ENCODE measurements at regions not wholly inside any gene's neighbourhood (a gene's known extent, or its start where the extent isn't known, plus 50 kb on each side); places are given as distances from the start of the nearest gene placed in this dataset.
A peak's percentile ranks its signal among the peaks of the same experiment; 100 is the strongest.

DNA sequence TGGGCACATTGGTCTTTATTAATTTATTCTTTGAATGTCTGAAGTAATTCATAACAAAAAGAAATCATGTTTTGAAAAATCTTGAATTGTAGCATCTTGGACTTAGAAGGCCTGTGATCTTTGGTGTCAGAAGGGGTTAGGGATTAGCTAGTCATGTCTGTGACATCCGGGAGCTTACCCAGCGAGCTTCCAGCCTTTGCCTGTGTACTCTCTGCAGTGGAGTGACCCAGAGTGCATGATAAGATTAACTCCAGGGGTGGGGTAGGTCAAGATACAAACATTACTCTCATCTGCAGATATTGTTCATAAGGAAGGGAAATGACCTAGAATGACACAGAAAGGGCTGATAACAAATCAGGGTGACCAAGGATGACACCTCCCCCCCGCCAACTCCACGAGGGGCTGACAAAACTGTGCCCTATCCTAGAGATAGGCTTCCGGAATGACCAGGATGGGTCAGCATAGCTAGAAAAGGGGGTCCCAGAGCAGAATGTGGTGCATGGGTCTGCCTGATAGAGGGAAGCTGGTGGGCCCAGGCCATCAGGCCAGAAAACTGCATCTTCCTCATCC lies 56.6 kb upstream of the BLCAP start:
- peaks cover 5% of the 10 kb centered on the region; the same call in 1 of the 2 replicates for H3K9me3 ChIP-seq
- CTCF ChIA-PET, result interaction anchor here (0.9 kb wide), 1 partner anchor 90 kb away, joined by 3 read pairs; no protein-coding TSS in a partner anchor
- no TSS peak for BruUV-seq (replicated peaks)
- H3K27ac Mint-ChIP-seq (ENCODE audit: unreplicated experiment), result no peak overlapping the region
- H3K36me3 ChIP-seq (ENCODE audit: control insufficient read depth, insufficient read depth, low read length), result no peaks in the 10 kb centered on the region
- H3K9me3 Mint-ChIP-seq (ENCODE audit: unreplicated experiment), result peaks cover 11% of the 10 kb centered on the region
- H3K27me3 Mint-ChIP-seq (ENCODE audit: insufficient read depth, unreplicated experiment), result peaks cover 15% of the 10 kb centered on the region
- POLR2A ChIA-PET, result no interaction called here
- no peaks in the 10 kb centered on the region for H3K4me1 Mint-ChIP-seq (ENCODE audit: low read depth, unreplicated experiment)
- DNase-seq, result no peak
- intact Hi-C loops (cut with micrococcal nuclease; ENCODE audit: unreplicated experiment), result no loop called here
- 0 out of 2 replicates have a peak, but pooled peaks cover 1% of the 10 kb centered on the region for H3K27me3 ChIP-seq (replicated peaks; ENCODE audit: control insufficient read depth, insufficient read depth, low read length)
- H3K4me3 ChIP-seq (ENCODE audit: low read depth, low read length), result no peak overlapping the region
- no peaks in the 10 kb centered on the region for H3K36me3 Mint-ChIP-seq (ENCODE audit: insufficient read depth, unreplicated experiment)
- TF ChIP-seq, protein P1, sequence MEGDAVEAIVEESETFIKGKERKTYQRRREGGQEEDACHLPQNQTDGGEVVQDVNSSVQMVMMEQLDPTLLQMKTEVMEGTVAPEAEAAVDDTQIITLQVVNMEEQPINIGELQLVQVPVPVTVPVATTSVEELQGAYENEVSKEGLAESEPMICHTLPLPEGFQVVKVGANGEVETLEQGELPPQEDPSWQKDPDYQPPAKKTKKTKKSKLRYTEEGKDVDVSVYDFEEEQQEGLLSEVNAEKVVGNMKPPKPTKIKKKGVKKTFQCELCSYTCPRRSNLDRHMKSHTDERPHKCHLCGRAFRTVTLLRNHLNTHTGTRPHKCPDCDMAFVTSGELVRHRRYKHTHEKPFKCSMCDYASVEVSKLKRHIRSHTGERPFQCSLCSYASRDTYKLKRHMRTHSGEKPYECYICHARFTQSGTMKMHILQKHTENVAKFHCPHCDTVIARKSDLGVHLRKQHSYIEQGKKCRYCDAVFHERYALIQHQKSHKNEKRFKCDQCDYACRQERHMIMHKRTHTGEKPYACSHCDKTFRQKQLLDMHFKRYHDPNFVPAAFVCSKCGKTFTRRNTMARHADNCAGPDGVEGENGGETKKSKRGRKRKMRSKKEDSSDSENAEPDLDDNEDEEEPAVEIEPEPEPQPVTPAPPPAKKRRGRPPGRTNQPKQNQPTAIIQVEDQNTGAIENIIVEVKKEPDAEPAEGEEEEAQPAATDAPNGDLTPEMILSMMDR (IDR thresholded peaks at IDR 0.05; ENCODE audit: insufficient read depth in 1 of 2, low read depth in 1 of 2, low read length in 1 of 2, severe bottlenecking in 1 of 2, unreplicated experiment in 1 of 2), result no peak
- no peaks in the 10 kb centered on the region for H3K4me1 ChIP-seq
- H3K4me3 Mint-ChIP-seq (ENCODE audit: unreplicated experiment), result no peak overlapping the region

DNA sequence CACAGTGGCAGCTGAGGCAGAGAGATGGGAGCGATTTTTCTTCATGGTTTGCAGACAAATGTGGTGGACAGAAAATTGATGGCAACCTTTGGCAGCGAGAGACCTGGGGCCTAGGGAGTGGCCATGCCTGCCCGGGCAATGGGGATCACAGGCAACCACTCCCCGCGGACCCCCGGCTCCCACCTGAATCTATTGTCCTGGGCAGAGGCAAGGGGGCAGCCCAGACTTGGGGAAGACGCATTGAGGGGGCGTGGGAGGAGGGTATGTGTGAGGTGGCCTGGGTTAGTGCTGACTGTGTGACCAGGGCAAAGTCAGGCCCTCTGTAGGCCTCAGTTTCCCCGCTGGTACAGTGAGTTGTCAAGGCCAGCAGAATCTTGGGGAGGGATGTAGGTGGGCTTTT lies 53.6 kb upstream of the BLCAP start:
- no peak overlapping the region for H3K4me3 ChIP-seq (ENCODE audit: low read depth, low read length)
- Mint-ChIP-seq H3K4me1 (ENCODE audit: low read depth, unreplicated experiment) (no peaks in the 10 kb centered on the region), H3K36me3 (ENCODE audit: insufficient read depth, unreplicated experiment) (no peaks in the 10 kb centered on the region), H3K27ac (ENCODE audit: unreplicated experiment) (no peak overlapping the region), H3K27me3 (ENCODE audit: insufficient read depth, unreplicated experiment) (peaks cover 15% of the 10 kb centered on the region), H3K4me3 (ENCODE audit: unreplicated experiment) (no peak overlapping the region), H3K9me3 (ENCODE audit: unreplicated experiment) (peaks cover 3% of the 10 kb centered on the region)
- DNase-seq, result no peak
- H3K27me3 ChIP-seq (replicated peaks; ENCODE audit: control insufficient read depth, insufficient read depth, low read length), result peaks cover 1% of the 10 kb centered on the region; the same call in 1 of the 2 replicates
- CTCF ChIA-PET, result no interaction called here
- no TSS peak for BruUV-seq (replicated peaks)
- POLR2A ChIA-PET, result no interaction called here
- TF ChIP-seq, protein P1 (IDR thresholded peaks at IDR 0.05; ENCODE audit: insufficient read depth in 1 of 2, low read depth in 1 of 2, low read length in 1 of 2, severe bottlenecking in 1 of 2, unreplicated experiment in 1 of 2), result no peak
- H3K36me3 ChIP-seq (ENCODE audit: control insufficient read depth, insufficient read depth, low read length), result no peaks in the 10 kb centered on the region
- intact Hi-C loops (cut with micrococcal nuclease; ENCODE audit: unreplicated experiment), result no loop called here
- no peaks in the 10 kb centered on the region for H3K4me1 ChIP-seq
- peaks cover 5% of the 10 kb centered on the region; the same call in 1 of the 2 replicates for H3K9me3 ChIP-seq

DNA sequence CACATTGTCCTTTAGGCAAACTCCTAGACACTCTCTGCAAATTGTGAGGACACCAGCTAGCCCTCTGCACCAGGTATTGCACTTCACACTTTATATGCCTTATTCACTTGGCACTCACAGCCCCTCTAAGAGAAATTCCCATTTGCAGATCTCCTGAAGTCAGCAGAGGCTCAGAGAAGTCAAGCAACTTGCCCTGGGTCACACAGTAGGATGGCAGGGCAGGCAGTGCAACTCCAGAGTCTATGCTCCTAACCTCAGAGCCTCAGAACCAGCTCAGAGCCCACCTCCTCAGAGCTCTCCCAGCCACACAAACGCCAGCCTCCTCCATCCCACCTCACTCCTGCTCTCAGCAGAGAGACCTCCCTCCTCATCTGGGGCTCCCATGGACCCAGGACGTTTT lies 52.4 kb upstream of the BLCAP start:
- no peaks in the 10 kb centered on the region for H3K4me1 Mint-ChIP-seq (ENCODE audit: low read depth, unreplicated experiment)
- DNase-seq, result peak in 1 of 2 experiments; percentile 30
- ChIA-PET CTCF (no interaction called here), POLR2A (no interaction called here)
- peaks cover 15% of the 10 kb centered on the region for H3K27me3 Mint-ChIP-seq (ENCODE audit: insufficient read depth, unreplicated experiment)
- Histone ChIP-seq H3K9me3 (no peaks in the 10 kb centered on the region), H3K4me3 (ENCODE audit: low read depth, low read length) (no peak overlapping the region), H3K27me3 (replicated peaks; ENCODE audit: control insufficient read depth, insufficient read depth, low read length) (peaks cover 1% of the 10 kb centered on the region; the same call in 1 of the 2 replicates), H3K4me1 (no peaks in the 10 kb centered on the region), H3K36me3 (ENCODE audit: control insufficient read depth, insufficient read depth, low read length) (no peaks in the 10 kb centered on the region)
- no peaks in the 10 kb centered on the region for H3K36me3 Mint-ChIP-seq (ENCODE audit: insufficient read depth, unreplicated experiment)
- TF ChIP-seq, protein P1 (IDR thresholded peaks at IDR 0.05; ENCODE audit: insufficient read depth in 1 of 2, low read depth in 1 of 2, low read length in 1 of 2, severe bottlenecking in 1 of 2, unreplicated experiment in 1 of 2), result no peak
- H3K9me3 Mint-ChIP-seq (ENCODE audit: unreplicated experiment), result no peaks in the 10 kb centered on the region
- H3K4me3 Mint-ChIP-seq (ENCODE audit: unreplicated experiment), result no peak overlapping the region
- intact Hi-C loops (cut with micrococcal nuclease; ENCODE audit: unreplicated experiment), result no loop called here
- BruUV-seq (replicated peaks), result no TSS peak
- H3K27ac Mint-ChIP-seq (ENCODE audit: unreplicated experiment), result no peak overlapping the region

Data from Caco-2 (cell line).